22Rv1 (cell line): ENCODE measurements at regions not wholly inside any gene's neighbourhood (a gene's known extent, or its start where the extent isn't known, plus 50 kb on each side); places are given as distances from the start of the nearest gene placed in this dataset.

Experiments
- CTCF ChIP-seq: fragments of 450-650 bp; IDR thresholded peaks from 2 replicates; pipeline ENCODE4 v1.5.1; 2017; ENCODE audit warnings: mild to moderate bottlenecking
- ZFX ChIP-seq: fragments of 450-650 bp; IDR thresholded peaks from 2 replicates; pipeline ENCODE4 v1.6.1; 2017; ENCODE audit warnings: antibody characterized with exemption, borderline replicate concordance

- TF ChIP-seq CTCF, result no peak
- TF ChIP-seq ZFX, result no peak
Measured at GRCh38 chr6:94734751-94735150, 842.6 kb upstream of the MANEA start.
